Thyroid gland (tissue), 4 donors: ENCODE measurements at regions not wholly inside any gene's neighbourhood (a gene's known extent, or its start where the extent isn't known, plus 50 kb on each side); places are given as distances from the start of the nearest gene placed in this dataset.

Experiments used
- POLR2A ChIP-seq, 2 donors: fragments of 450-650 bp; IDR thresholded peaks; one replicate each; pipeline ENCODE4 v1.6.1; 2017; ENCODE audit warnings: antibody characterized with exemption in 2 of 2, mild to moderate bottlenecking in 2 of 2, moderate library complexity in 1 of 2
- TF ChIP-seq, protein P1 (sequence below), 6 experiments: fragments of 200-600 bp in 3 of 6; fragments of 450-650 bp in 3 of 6; sonication (generic) in 3 of 6; IDR thresholded peaks; one replicate each; pipeline ENCODE4 v1.5.1; 2016 to 2019; ENCODE audit warnings: antibody characterized with exemption in 6 of 6, mild to moderate bottlenecking in 2 of 6, inconsistent platforms in 1 of 6, moderate library complexity in 1 of 6

GRCh38 chr18:65941482-65941881 is 190.7 kb downstream of the CDH7 start:
- TF ChIP-seq, protein P1, sequence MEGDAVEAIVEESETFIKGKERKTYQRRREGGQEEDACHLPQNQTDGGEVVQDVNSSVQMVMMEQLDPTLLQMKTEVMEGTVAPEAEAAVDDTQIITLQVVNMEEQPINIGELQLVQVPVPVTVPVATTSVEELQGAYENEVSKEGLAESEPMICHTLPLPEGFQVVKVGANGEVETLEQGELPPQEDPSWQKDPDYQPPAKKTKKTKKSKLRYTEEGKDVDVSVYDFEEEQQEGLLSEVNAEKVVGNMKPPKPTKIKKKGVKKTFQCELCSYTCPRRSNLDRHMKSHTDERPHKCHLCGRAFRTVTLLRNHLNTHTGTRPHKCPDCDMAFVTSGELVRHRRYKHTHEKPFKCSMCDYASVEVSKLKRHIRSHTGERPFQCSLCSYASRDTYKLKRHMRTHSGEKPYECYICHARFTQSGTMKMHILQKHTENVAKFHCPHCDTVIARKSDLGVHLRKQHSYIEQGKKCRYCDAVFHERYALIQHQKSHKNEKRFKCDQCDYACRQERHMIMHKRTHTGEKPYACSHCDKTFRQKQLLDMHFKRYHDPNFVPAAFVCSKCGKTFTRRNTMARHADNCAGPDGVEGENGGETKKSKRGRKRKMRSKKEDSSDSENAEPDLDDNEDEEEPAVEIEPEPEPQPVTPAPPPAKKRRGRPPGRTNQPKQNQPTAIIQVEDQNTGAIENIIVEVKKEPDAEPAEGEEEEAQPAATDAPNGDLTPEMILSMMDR (IDR thresholded peaks at IDR 0.05), result no peak
- no peak for TF ChIP-seq POLR2A (IDR thresholded peaks at IDR 0.05)
